ENCODE measurements at regions not wholly inside any gene's neighbourhood (a gene's known extent, or its start where the extent isn't known, plus 50 kb on each side); places are given as distances from the start of the nearest gene placed in this dataset.

GRCh38 chr13:31441800-31442510, 242.2 kb downstream of the B3GLCT start:
- no peak for TF ChIP-seq ZFX (IDR thresholded peaks at IDR 0.05; ENCODE audit: borderline replicate concordance)
- TF ChIP-seq CTCF (IDR thresholded peaks at IDR 0.05): no peak
- H3K27ac ChIP-seq: no peak overlapping the region

- no peak overlapping the region for H3K27ac ChIP-seq
- TF ChIP-seq CTCF (IDR thresholded peaks at IDR 0.05) (no peak), ZFX (IDR thresholded peaks at IDR 0.05; ENCODE audit: borderline replicate concordance) (no peak)
These were observed 242.8 kb downstream of the B3GLCT start for GRCh38 chr13:31442571-31442970.

GRCh38 chr13:31444266-31444856, 244.6 kb downstream of the B3GLCT start:
- no peak for TF ChIP-seq CTCF (IDR thresholded peaks at IDR 0.05)
- TF ChIP-seq ZFX (IDR thresholded peaks at IDR 0.05; ENCODE audit: borderline replicate concordance): no peak
- no peak overlapping the region for H3K27ac ChIP-seq

- no peak for TF ChIP-seq CTCF (IDR thresholded peaks at IDR 0.05)
- H3K27ac ChIP-seq: no peak overlapping the region
These were observed 252.8 kb downstream of the B3GLCT start for GRCh38 chr13:31452525-31452924.

GRCh38 chr13:31455581-31455980, 255.8 kb downstream of the B3GLCT start:
- H3K27ac ChIP-seq: no peak overlapping the region
- TF ChIP-seq ZFX (IDR thresholded peaks at IDR 0.05; ENCODE audit: borderline replicate concordance) (no peak), CTCF (IDR thresholded peaks at IDR 0.05) (no peak)

GRCh38 chr13:31456056-31456455, 256.3 kb downstream of the B3GLCT start:
- H3K27ac ChIP-seq: no peak overlapping the region
- no peak for TF ChIP-seq ZFX (IDR thresholded peaks at IDR 0.05; ENCODE audit: borderline replicate concordance)
- no peak for TF ChIP-seq CTCF (IDR thresholded peaks at IDR 0.05)

- H3K27ac ChIP-seq: no peak overlapping the region
- TF ChIP-seq CTCF (IDR thresholded peaks at IDR 0.05): no peak
- no peak for TF ChIP-seq ZFX (IDR thresholded peaks at IDR 0.05; ENCODE audit: borderline replicate concordance)
These were observed 260.3 kb downstream of the B3GLCT start for GRCh38 chr13:31460061-31460460.

All from 22Rv1 (cell line).